ENCODE measurements at regions not wholly inside any gene's neighbourhood (a gene's known extent, or its start where the extent isn't known, plus 50 kb on each side); places are given as distances from the start of the nearest gene placed in this dataset.

DNA sequence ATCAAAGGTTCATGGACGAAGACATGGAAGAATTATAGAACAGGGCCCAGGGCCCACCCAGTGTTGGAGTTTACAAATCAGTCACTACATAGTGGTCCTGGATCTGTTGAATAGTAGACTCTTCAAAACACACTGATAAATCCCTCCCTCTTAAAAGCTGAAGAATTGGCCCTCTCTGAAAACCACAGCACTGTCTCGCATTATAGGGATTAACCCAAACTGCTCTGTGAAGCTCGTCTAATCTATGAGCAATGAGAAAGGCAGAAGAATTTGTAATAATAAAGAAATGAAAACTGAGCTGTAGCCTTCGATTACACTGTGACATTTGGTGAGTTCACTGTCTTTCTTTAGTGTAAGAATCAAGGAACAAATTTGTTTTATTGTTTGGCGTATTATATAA lies 92.5 kb upstream of the ZFP42 start:
- TF ChIP-seq CREB1 (IDR thresholded peaks at IDR 0.05) = no peak
- no peak for TF ChIP-seq KDM1A (IDR thresholded peaks at IDR 0.05; ENCODE audit: borderline replicate concordance, low read length)
- TF ChIP-seq ASH2L (IDR thresholded peaks at IDR 0.05; ENCODE audit: low read length) = no peak
- TF ChIP-seq SAP30 (IDR thresholded peaks at IDR 0.05; ENCODE audit: insufficient read depth, insufficient replicate concordance, low read length) = no peak
- ChIA-PET CTCF (ENCODE audit: partially characterized antibody) (interaction anchor here (0.9 to 1.8 kb wide), 2 partner anchors 13 to 90 kb away, joined by 3 to 4 read pairs; no protein-coding TSS in a partner anchor), POLR2A (ENCODE audit: partially characterized antibody) (interaction anchor here (0.5 kb wide), 1 partner anchor 8 kb away, joined by 3 read pairs; no protein-coding TSS in a partner anchor)
- no peak overlapping the region for H2BK20ac ChIP-seq (ENCODE audit: low read length)
- H4K91ac ChIP-seq (replicated peaks; ENCODE audit: insufficient read length, low read length) = no peak overlapping the region
- no peak overlapping the region for H2BK15ac ChIP-seq (ENCODE audit: low read length)
- H3K9ac ChIP-seq (replicated peaks in 1 of 4; ENCODE audit: extremely low read depth in 1 of 4, low read depth in 3 of 4, low read length in 3 of 4) = no peak overlapping the region
- H4K8ac ChIP-seq (ENCODE audit: extremely low read depth, insufficient read depth, low read length) = no peak overlapping the region
- no peak overlapping the region for H3K23ac ChIP-seq (ENCODE audit: insufficient read length)
- no peak overlapping the region for H2AK5ac ChIP-seq (ENCODE audit: low read depth, low read length)
- no peak overlapping the region for H3K56ac ChIP-seq (replicated peaks; ENCODE audit: insufficient read length, low read depth, low read length)
- H3K9me3 ChIP-seq (ENCODE audit: insufficient read depth in 2 of 2, low read depth in 1 of 2, low read length in 1 of 2) = no peaks in the 10 kb centered on the region
- H3K79me2 ChIP-seq (ENCODE audit: control insufficient read depth in 1 of 2, insufficient read depth in 2 of 2, low read length in 2 of 2) = no peaks in the 10 kb centered on the region
- no peak overlapping the region for H3K18ac ChIP-seq (ENCODE audit: extremely low read depth, low read length)
- H4K5ac ChIP-seq (ENCODE audit: insufficient read length, low read depth, low read length) = no peak overlapping the region
- no peak overlapping the region for H3K4ac ChIP-seq (replicated peaks; ENCODE audit: insufficient read length, low read depth, low read length)
- H3K27ac ChIP-seq (ENCODE audit: low read depth, low read length) = no peak overlapping the region
- peaks cover 0 to 9% (median 2%) of the 10 kb centered on the region in 4 experiments; a peak in 1 of 7 replicates for H3K4me1 ChIP-seq (replicated peaks in 1 of 4; ENCODE audit: control insufficient read depth in 3 of 4, insufficient read depth in 4 of 4, low read length in 3 of 4)
- H3K23me2 ChIP-seq (ENCODE audit: low read depth, low read length) = no peaks in the 10 kb centered on the region
- DNase-seq (ENCODE audit: low read depth in 1 of 2, low spot score in 2 of 2) (no peak), FAIRE-seq (no peak)
- no peak overlapping the region for H2BK5ac ChIP-seq (ENCODE audit: low read depth, low read length)
- no peaks in the 10 kb centered on the region for H3K79me1 ChIP-seq (ENCODE audit: low read depth, low read length)
- WGBS, 2 experiments (ENCODE audit: extremely low coverage in 1 of 2, insufficient coverage in 1 of 2, insufficient read length in 1 of 2, insufficient replicate concordance in 2 of 2, low coverage in 1 of 2, low lambda C conversion rate in 2 of 2, missing lambda C conversion rate in 1 of 2) = 85% methylated on average over 5 of the region's 5 CpGs; no CpG with 5 or more reads in 1 of the 2 experiments
- H2AFZ ChIP-seq (ENCODE audit: low read length) = no peak overlapping the region
- no peaks in the 10 kb centered on the region for H3K36me3 ChIP-seq (ENCODE audit: control insufficient read depth in 2 of 4, insufficient read depth in 4 of 4, low read length in 3 of 4)
- H3K27me3 ChIP-seq (replicated peaks in 1 of 4; ENCODE audit: control insufficient read depth in 3 of 4, extremely low read depth in 1 of 4, insufficient read depth in 3 of 4, low read length in 3 of 4) = no peaks in the 10 kb centered on the region
- H3K4me2 ChIP-seq (ENCODE audit: insufficient read depth in 1 of 2, low read depth in 2 of 2, low read length in 2 of 2) = no peak overlapping the region
- no peaks in the 10 kb centered on the region for H4K20me1 ChIP-seq (replicated peaks in 1 of 2; ENCODE audit: control insufficient read depth in 1 of 2, insufficient read depth in 2 of 2, low read length in 2 of 2)
- no peak overlapping the region for H2BK12ac ChIP-seq (ENCODE audit: low read depth, low read length)
- no peak overlapping the region for H2BK120ac ChIP-seq (replicated peaks; ENCODE audit: low read depth, low read length)
- H3K4me3 ChIP-seq (ENCODE audit: extremely low read depth in 1 of 4, insufficient read depth in 2 of 4, low read depth in 3 of 4, low read length in 4 of 4) = no peak overlapping the region
- H3K14ac ChIP-seq (ENCODE audit: insufficient read length) = no peak overlapping the region

Measured in H1 (cell line).